ENCODE measurements at regions not wholly inside any gene's neighbourhood (a gene's known extent, or its start where the extent isn't known, plus 50 kb on each side); places are given as distances from the start of the nearest gene placed in this dataset.

- 52 to 71% (median 63%) methylated on average over 3 to 4 of the region's 4 CpGs for WGBS, 5 donors
- intact Hi-C loops (cut with DNase I; ENCODE audit: low total_unique reads): no loop called here
- peaks cover 0 to 24% (median 4%) of the 10 kb centered on the region in 7 donors for H3K27me3 ChIP-seq (replicated peaks in 1 of 7)
- DNase-seq: no peak
- no peak overlapping the region for H3K27ac ChIP-seq
- no peaks in the 10 kb centered on the region for H3K36me3 ChIP-seq
- H3K4me1 ChIP-seq: no peaks in the 10 kb centered on the region
- no peaks in the 10 kb centered on the region for H3K9me3 ChIP-seq
- no peak overlapping the region for H3K4me3 ChIP-seq
- TF ChIP-seq POLR2A (IDR thresholded peaks at IDR 0.05) (no peak), CTCF (IDR thresholded peaks at IDR 0.05 in 8 of 11, conservative IDR thresholded peaks at IDR 0.05 in 3 of 11) (no peak), POLR2AphosphoS5 (IDR thresholded peaks at IDR 0.05) (no peak)
Measured at GRCh38 chr1:29586991-29587745, 350.8 kb downstream of the PTPRU start.

GRCh38 chr1:29586215-29586614 is 349.9 kb downstream of the PTPRU start:
- H3K27me3 ChIP-seq (replicated peaks in 1 of 7): peaks cover 0 to 14% (median 0%) of the 10 kb centered on the region in 7 donors
- WGBS, 5 donors: 74 to 85% (median 81%) methylated on average over 5 of the region's 5 CpGs
- intact Hi-C loops (cut with DNase I; ENCODE audit: low total_unique reads): no loop called here

GRCh38 chr1:29585656-29586055 is 349.3 kb downstream of the PTPRU start:
- no peaks in the 10 kb centered on the region for H3K36me3 ChIP-seq
- no peaks in the 10 kb centered on the region for H3K9me3 ChIP-seq
- peaks cover 0 to 13% (median 0%) of the 10 kb centered on the region in 7 donors for H3K27me3 ChIP-seq (replicated peaks in 1 of 7)
- TF ChIP-seq CTCF (IDR thresholded peaks at IDR 0.05 in 8 of 11, conservative IDR thresholded peaks at IDR 0.05 in 3 of 11) (no peak), POLR2AphosphoS5 (IDR thresholded peaks at IDR 0.05) (no peak), POLR2A (IDR thresholded peaks at IDR 0.05) (no peak)
- intact Hi-C loops (cut with DNase I; ENCODE audit: low total_unique reads): no loop called here
- WGBS, 5 donors: 80 to 87% (median 84%) methylated on average over 6 of the region's 6 CpGs
- DNase-seq: no peak
- no peaks in the 10 kb centered on the region for H3K4me1 ChIP-seq
- no peak overlapping the region for H3K4me3 ChIP-seq
- no peak overlapping the region for H3K27ac ChIP-seq

More at GRCh38 chr1:29586215-29586614, 349.9 kb downstream of the PTPRU start:
- no peak overlapping the region for H3K27ac ChIP-seq
- no peaks in the 10 kb centered on the region for H3K36me3 ChIP-seq
- no peak for DNase-seq
- TF ChIP-seq CTCF (IDR thresholded peaks at IDR 0.05 in 8 of 11, conservative IDR thresholded peaks at IDR 0.05 in 3 of 11): no peak
- TF ChIP-seq POLR2A (IDR thresholded peaks at IDR 0.05): no peak
- H3K9me3 ChIP-seq: no peaks in the 10 kb centered on the region
- H3K4me1 ChIP-seq: no peaks in the 10 kb centered on the region
- H3K4me3 ChIP-seq: no peak overlapping the region

GRCh38 chr1:29585201-29585600 is 348.9 kb downstream of the PTPRU start:
- Histone ChIP-seq H3K9me3 (no peaks in the 10 kb centered on the region), H3K27me3 (replicated peaks in 1 of 7) (peaks cover 0 to 8% (median 0%) of the 10 kb centered on the region in 7 donors), H3K4me1 (no peaks in the 10 kb centered on the region), H3K27ac (no peak overlapping the region), H3K36me3 (no peaks in the 10 kb centered on the region), H3K4me3 (no peak overlapping the region)
- intact Hi-C loops (cut with DNase I; ENCODE audit: low total_unique reads): no loop called here
- no peak for DNase-seq
- WGBS, 5 donors: 68 to 88% (median 81%) methylated on average over 6 to 7 of the region's 7 CpGs
- TF ChIP-seq POLR2A (IDR thresholded peaks at IDR 0.05) (no peak), CTCF (IDR thresholded peaks at IDR 0.05 in 8 of 11, conservative IDR thresholded peaks at IDR 0.05 in 3 of 11) (no peak), POLR2AphosphoS5 (IDR thresholded peaks at IDR 0.05) (no peak)

Measured in spleen (tissue), 11 donors.